WTC11 (cell line): ENCODE measurements at regions not wholly inside any gene's neighbourhood (a gene's known extent, or its start where the extent isn't known, plus 50 kb on each side); places are given as distances from the start of the nearest gene placed in this dataset.

Source experiments
- ATAC-seq: fragments of 200-7000 bp; cut with Tn5 transposase; 2 replicates; pipeline ENCODE4 v1.10.0; 2021; ENCODE audit warnings: mild to moderate bottlenecking, moderate library complexity
- CTCF ChIA-PET: fragments of 300-600 bp; sonication (Branson Sonifier 250); formaldehyde crosslinking; loops from one replicate; lab custom pipeline; 2021; ENCODE audit warnings: antibody characterized with exemption; lab: Charles Lee
- POLR2A ChIA-PET: fragments of 350-600 bp; sonication (Branson Sonifier 250); formaldehyde crosslinking; loops from one replicate; lab custom pipeline; 2021; ENCODE audit warnings: antibody characterized with exemption; lab: Charles Lee
- DNase-seq: peaks from one replicate; pipeline ENCODE4 v3.0.0; 2021; ENCODE audit warnings: low spot score
- H3K27ac Mint-ChIP-seq: 2 replicates; pipeline ENCODE4 v1.8.0; 2021; ENCODE audit warnings: mixed read lengths
- H3K27me3 Mint-ChIP-seq: 2 replicates; pipeline ENCODE4 v1.8.0; 2021; ENCODE audit warnings: low read depth, mild to moderate bottlenecking, moderate library complexity, mixed read lengths
- H3K36me3 Mint-ChIP-seq: 2 replicates; pipeline ENCODE4 v1.8.0; 2021; ENCODE audit warnings: mixed read lengths
- H3K4me1 Mint-ChIP-seq: 2 replicates; pipeline ENCODE4 v1.8.0; 2022; ENCODE audit warnings: mixed read lengths
- H3K4me3 Mint-ChIP-seq: 2 replicates; pipeline ENCODE4 v1.8.0; 2021; ENCODE audit warnings: mild to moderate bottlenecking, moderate library complexity, mixed read lengths
- H3K9me3 Mint-ChIP-seq: 2 replicates; pipeline ENCODE4 v1.8.0; 2021; ENCODE audit warnings: mixed read lengths
- AR ChIP-seq: fragments of 250-450 bp; sonication (Bioruptor Pico); IDR thresholded peaks from 2 replicates; pipeline ENCODE4 v1.9.0; 2021; ENCODE audit warnings: mild to moderate bottlenecking
- ATF1 ChIP-seq: sonication (generic); formaldehyde crosslinking; IDR thresholded peaks from 2 replicates; pipeline ENCODE4 v1.8.1; 2023; ENCODE audit warnings: mild to moderate bottlenecking, moderate library complexity, missing genetic modification reagents
- CREM ChIP-seq: sonication (generic); formaldehyde crosslinking; IDR thresholded peaks from 2 replicates; pipeline ENCODE4 v1.8.1; 2022; ENCODE audit warnings: mild to moderate bottlenecking, missing genetic modification reagents, moderate library complexity
- E2F1 ChIP-seq: sonication (generic); formaldehyde crosslinking; IDR thresholded peaks from 2 replicates; pipeline ENCODE4 v1.8.0; 2022; ENCODE audit warnings: mild to moderate bottlenecking, missing genetic modification reagents
- ELF4 ChIP-seq: sonication (generic); formaldehyde crosslinking; IDR thresholded peaks from 2 replicates; pipeline ENCODE4 v1.8.1; 2022; ENCODE audit warnings: low read depth, mild to moderate bottlenecking, moderate library complexity, missing genetic modification reagents
- ETV6 ChIP-seq: sonication (generic); formaldehyde crosslinking; IDR thresholded peaks from 2 replicates; pipeline ENCODE4 v1.8.1; 2022; ENCODE audit warnings: mild to moderate bottlenecking, missing genetic modification reagents
- FOXK1 ChIP-seq: sonication (generic); formaldehyde crosslinking; IDR thresholded peaks from 2 replicates; pipeline ENCODE4 v1.8.0; 2022; ENCODE audit warnings: mild to moderate bottlenecking, moderate library complexity, missing genetic modification reagents
- GTF2I ChIP-seq: fragments of 250-450 bp; sonication (Bioruptor Pico); conservative IDR thresholded peaks from 2 replicates; pipeline ENCODE4 v1.4.0; 2021; ENCODE audit warnings: mild to moderate bottlenecking
- JAZF1 ChIP-seq: fragments of 250-450 bp; sonication (Bioruptor Pico); IDR thresholded peaks from 2 replicates; pipeline ENCODE4 v1.9.0; 2021; ENCODE audit warnings: moderate library complexity, mild to moderate bottlenecking, inconsistent platforms
- KAT7 ChIP-seq: sonication (generic); formaldehyde crosslinking; IDR thresholded peaks from 2 replicates; pipeline ENCODE4 v1.8.1; 2023; ENCODE audit warnings: missing genetic modification reagents, mild to moderate bottlenecking, borderline replicate concordance
- MYBL2 ChIP-seq: sonication (generic); formaldehyde crosslinking; IDR thresholded peaks from 2 replicates; pipeline ENCODE4 v1.8.1; 2023; ENCODE audit warnings: mild to moderate bottlenecking, moderate library complexity, missing genetic modification reagents
- NR2C2 ChIP-seq: sonication (generic); formaldehyde crosslinking; IDR thresholded peaks from 2 replicates; pipeline ENCODE4 v1.8.0; 2022; ENCODE audit warnings: mild to moderate bottlenecking, missing genetic modification reagents
- NR3C1 ChIP-seq: sonication (generic); formaldehyde crosslinking; conservative IDR thresholded peaks from 2 replicates; pipeline ENCODE4 v1.8.1; 2023; ENCODE audit warnings: low read depth, mild to moderate bottlenecking, missing genetic modification reagents
- OVOL2 ChIP-seq: fragments of 250-450 bp; sonication (Bioruptor Pico); IDR thresholded peaks from 2 replicates; pipeline ENCODE4 v1.9.0; 2021; ENCODE audit warnings: mild to moderate bottlenecking, borderline replicate concordance
- PREB ChIP-seq: sonication (generic); formaldehyde crosslinking; IDR thresholded peaks from 2 replicates; pipeline ENCODE4 v1.8.1; 2022; ENCODE audit warnings: mild to moderate bottlenecking, missing genetic modification reagents, moderate library complexity, borderline replicate concordance
- RELA ChIP-seq: sonication (generic); formaldehyde crosslinking; IDR thresholded peaks from 2 replicates; pipeline ENCODE4 v1.8.1; 2022; ENCODE audit warnings: missing genetic modification reagents, mild to moderate bottlenecking, borderline replicate concordance
- SP1 ChIP-seq: sonication (generic); formaldehyde crosslinking; conservative IDR thresholded peaks from 2 replicates; pipeline ENCODE4 v1.8.1; 2022; ENCODE audit warnings: missing genetic modification reagents
- TCF7 ChIP-seq: sonication (generic); formaldehyde crosslinking; IDR thresholded peaks from 2 replicates; pipeline ENCODE4 v1.8.0; 2022; ENCODE audit warnings: mild to moderate bottlenecking, low read depth, missing genetic modification reagents, moderate library complexity
- ZNF138 ChIP-seq: sonication (generic); formaldehyde crosslinking; conservative IDR thresholded peaks from 2 replicates; pipeline ENCODE4 v1.8.1; 2022; ENCODE audit warnings: mild to moderate bottlenecking, moderate library complexity, missing genetic modification reagents
- ZNF512 ChIP-seq: sonication (generic); formaldehyde crosslinking; IDR thresholded peaks from 2 replicates; pipeline ENCODE4 v1.8.1; 2022; ENCODE audit warnings: missing genetic modification reagents, borderline replicate concordance
- TF ChIP-seq, protein P1 (sequence below): fragments of 250-450 bp; sonication (Bioruptor Pico); conservative IDR thresholded peaks from 2 replicates; pipeline ENCODE4 v1.9.0; 2021; ENCODE audit warnings: mild to moderate bottlenecking
- TF ChIP-seq, protein P2 (sequence below): sonication (generic); formaldehyde crosslinking; IDR thresholded peaks from 2 replicates; pipeline ENCODE4 v1.8.0; 2023; ENCODE audit warnings: missing genetic modification reagents
- TF ChIP-seq, protein P3 (sequence below): sonication (generic); formaldehyde crosslinking; IDR thresholded peaks from 2 replicates; pipeline ENCODE4 v1.8.1; 2023; ENCODE audit warnings: mild to moderate bottlenecking, missing genetic modification reagents, moderate library complexity
- TF ChIP-seq, protein P4 (sequence below): fragments of 250-450 bp; sonication (Bioruptor Pico); IDR thresholded peaks from 2 replicates; pipeline ENCODE4 v1.9.0; 2021; ENCODE audit warnings: moderate library complexity, mild to moderate bottlenecking, inconsistent platforms, borderline replicate concordance

GRCh38 chr13:37257051-37257450, 151.6 kb upstream of the CSNK1A1L start:
- ChIA-PET POLR2A (no interaction called here), CTCF (no interaction called here)
- no peaks in the 10 kb centered on the region for H3K27me3 Mint-ChIP-seq
- no peak overlapping the region for H3K27ac Mint-ChIP-seq
- DNase-seq = no peak
- H3K4me1 Mint-ChIP-seq = no peaks in the 10 kb centered on the region
- H3K9me3 Mint-ChIP-seq = peaks cover 28% of the 10 kb centered on the region
- no peak overlapping the region for H3K4me3 Mint-ChIP-seq
- ATAC-seq = no peak
- TF ChIP-seq MYBL2 (CRISPR knock-in tag) = no peak
- no peak for TF ChIP-seq GTF2I (CRISPR knock-in tag)
- TF ChIP-seq, protein P1, sequence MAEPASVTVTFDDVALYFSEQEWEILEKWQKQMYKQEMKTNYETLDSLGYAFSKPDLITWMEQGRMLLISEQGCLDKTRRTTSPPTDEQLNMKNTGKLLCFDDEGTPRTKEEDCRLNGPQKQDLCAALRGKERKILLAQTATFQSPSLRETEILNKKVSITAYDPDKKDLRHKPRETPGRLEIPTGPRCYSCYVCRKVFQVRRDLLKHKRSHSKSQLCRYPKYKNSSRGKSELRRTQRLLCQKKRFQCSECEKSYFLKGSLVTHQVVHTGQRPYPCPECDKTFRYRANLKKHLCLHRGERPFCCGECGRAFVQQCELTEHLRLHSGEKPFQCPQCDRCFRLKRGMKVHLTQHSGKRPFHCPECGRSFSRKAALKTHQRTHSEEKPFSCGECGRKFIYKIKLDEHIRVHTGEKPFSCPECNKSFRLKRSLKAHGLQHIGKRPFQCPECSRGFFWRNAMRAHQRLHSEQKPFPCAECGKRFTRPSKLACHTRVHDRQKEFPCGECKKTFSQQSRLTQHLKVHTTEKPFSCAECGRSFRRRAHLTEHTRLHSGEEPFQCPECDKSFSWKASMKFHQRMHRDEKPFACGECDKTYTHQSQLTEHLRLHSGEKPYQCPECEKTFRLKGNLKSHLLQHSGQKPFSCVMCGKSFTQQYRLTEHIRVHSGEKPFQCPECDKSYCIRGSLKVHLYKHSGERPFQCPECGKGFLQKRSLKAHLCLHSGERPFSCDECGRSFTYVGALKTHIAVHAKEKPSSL (CRISPR knock-in tag) = no peak
- no peak for TF ChIP-seq AR (CRISPR knock-in tag)
- TF ChIP-seq NR2C2 (CRISPR knock-in tag) = no peak
- no peak for TF ChIP-seq FOXK1 (CRISPR knock-in tag)
- H3K36me3 Mint-ChIP-seq = peaks cover 24% of the 10 kb centered on the region

DNA sequence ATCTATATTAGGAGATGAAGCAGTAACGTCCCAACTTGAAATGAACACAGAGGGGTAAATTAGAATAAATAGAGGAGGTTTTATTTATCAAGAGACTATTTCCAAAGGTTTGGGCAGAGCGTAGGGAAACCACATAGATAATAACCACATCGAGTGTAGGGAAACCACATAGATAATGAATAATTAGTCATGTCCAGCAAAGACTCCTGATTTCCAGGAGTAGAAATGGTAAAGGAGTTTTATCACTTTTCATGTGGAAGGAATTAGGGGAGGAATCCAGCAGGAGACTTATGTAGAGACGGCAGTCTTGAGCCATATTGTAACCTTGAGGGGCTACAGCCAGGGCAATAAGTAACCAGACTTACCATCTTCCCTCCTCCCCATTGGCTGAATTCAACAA, 136.3 kb upstream of the CSNK1A1L start:
- POLR2A ChIA-PET = no interaction called here
- Mint-ChIP-seq H3K4me3 (no peak overlapping the region), H3K36me3 (peaks cover 13% of the 10 kb centered on the region), H3K27me3 (no peaks in the 10 kb centered on the region; the same call in 1 of the 2 replicates), H3K4me1 (peaks cover 8% of the 10 kb centered on the region), H3K27ac (no peak overlapping the region), H3K9me3 (peaks cover 33% of the 10 kb centered on the region)
- ATAC-seq (no peak), DNase-seq (no peak)
- CTCF ChIA-PET = no interaction called here
- no peak for TF ChIP-seq SP1
- TF ChIP-seq, protein P2, sequence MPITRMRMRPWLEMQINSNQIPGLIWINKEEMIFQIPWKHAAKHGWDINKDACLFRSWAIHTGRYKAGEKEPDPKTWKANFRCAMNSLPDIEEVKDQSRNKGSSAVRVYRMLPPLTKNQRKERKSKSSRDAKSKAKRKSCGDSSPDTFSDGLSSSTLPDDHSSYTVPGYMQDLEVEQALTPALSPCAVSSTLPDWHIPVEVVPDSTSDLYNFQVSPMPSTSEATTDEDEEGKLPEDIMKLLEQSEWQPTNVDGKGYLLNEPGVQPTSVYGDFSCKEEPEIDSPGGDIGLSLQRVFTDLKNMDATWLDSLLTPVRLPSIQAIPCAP (CRISPR knock-in tag) = no peak
- no peak for TF ChIP-seq FOXK1 (CRISPR knock-in tag)
- no peak for TF ChIP-seq E2F1 (CRISPR knock-in tag)
- no peak for TF ChIP-seq TCF7 (CRISPR knock-in tag)
- TF ChIP-seq OVOL2 (CRISPR knock-in tag) = no peak
- TF ChIP-seq CREM (CRISPR knock-in tag) = no peak
- TF ChIP-seq JAZF1 (CRISPR knock-in tag) = no peak
- TF ChIP-seq KAT7 (CRISPR knock-in tag) = no peak
- TF ChIP-seq NR3C1 (CRISPR knock-in tag) = no peak
- TF ChIP-seq PREB = no peak
- TF ChIP-seq MYBL2 (CRISPR knock-in tag) = no peak
- TF ChIP-seq RELA (CRISPR knock-in tag) = no peak
- TF ChIP-seq, protein P3, sequence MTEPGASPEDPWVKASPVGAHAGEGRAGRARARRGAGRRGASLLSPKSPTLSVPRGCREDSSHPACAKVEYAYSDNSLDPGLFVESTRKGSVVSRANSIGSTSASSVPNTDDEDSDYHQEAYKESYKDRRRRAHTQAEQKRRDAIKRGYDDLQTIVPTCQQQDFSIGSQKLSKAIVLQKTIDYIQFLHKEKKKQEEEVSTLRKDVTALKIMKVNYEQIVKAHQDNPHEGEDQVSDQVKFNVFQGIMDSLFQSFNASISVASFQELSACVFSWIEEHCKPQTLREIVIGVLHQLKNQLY (CRISPR knock-in tag) = no peak
- TF ChIP-seq ELF4 (CRISPR knock-in tag) = no peak
- TF ChIP-seq ZNF512 = no peak
- TF ChIP-seq ATF1 (CRISPR knock-in tag) = no peak
- no peak for TF ChIP-seq ZNF138 (CRISPR knock-in tag)
- no peak for TF ChIP-seq ETV6 (CRISPR knock-in tag)
- TF ChIP-seq, protein P4, sequence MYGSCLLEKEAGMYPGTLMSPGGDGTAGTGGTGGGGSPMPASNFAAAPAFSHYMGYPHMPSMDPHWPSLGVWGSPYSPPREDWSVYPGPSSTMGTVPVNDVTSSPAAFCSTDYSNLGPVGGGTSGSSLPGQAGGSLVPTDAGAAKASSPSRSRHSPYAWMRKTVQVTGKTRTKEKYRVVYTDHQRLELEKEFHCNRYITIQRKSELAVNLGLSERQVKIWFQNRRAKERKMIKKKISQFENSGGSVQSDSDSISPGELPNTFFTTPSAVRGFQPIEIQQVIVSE (CRISPR knock-in tag) = no peak
